Fibroblast of the aortic adventitia (primary cell): ENCODE measurements at regions not wholly inside any gene's neighbourhood (a gene's known extent, or its start where the extent isn't known, plus 50 kb on each side); places are given as distances from the start of the nearest gene placed in this dataset.

Experiments
- DNase-seq: peaks from one replicate; pipeline ENCODE4 v3.0.0-alpha.2; 2010; ENCODE audit warnings: low read depth
- H3K4me3 ChIP-seq: 2 replicates; pipeline ENCODE4 v1.5.1; 2011; ENCODE audit warnings: low read depth, mild to moderate bottlenecking, control low read depth, low read length, moderate library complexity
- TF ChIP-seq, protein P1 (sequence below): IDR thresholded peaks from 2 replicates; pipeline ENCODE4 v1.5.1; 2011; ENCODE audit warnings: mild to moderate bottlenecking, low read length, control low read depth, inconsistent platforms; ENCODE audit not compliant: insufficient read depth

DNA sequence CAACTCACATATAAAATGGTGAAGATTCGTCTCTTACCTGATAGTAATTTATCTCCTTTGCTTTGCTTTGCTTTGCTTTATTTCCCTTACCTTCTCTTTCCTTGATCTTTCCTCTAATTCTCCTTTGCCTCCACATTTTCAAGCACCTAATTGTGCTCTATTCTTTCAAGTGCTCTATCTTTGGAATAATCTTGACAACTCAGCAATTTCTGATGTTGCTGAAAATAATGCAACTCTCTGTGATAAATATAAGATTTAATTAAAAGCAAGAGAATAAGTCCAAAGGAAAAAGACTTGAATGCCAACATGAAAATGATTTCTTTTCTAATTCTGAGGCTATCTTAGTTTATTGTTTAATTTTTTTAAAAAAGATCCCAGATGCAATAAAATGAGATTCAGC lies 139.5 kb upstream of the SYT1 start:
- no peak for DNase-seq
- H3K4me3 ChIP-seq, result no peak overlapping the region
- TF ChIP-seq, protein P1, sequence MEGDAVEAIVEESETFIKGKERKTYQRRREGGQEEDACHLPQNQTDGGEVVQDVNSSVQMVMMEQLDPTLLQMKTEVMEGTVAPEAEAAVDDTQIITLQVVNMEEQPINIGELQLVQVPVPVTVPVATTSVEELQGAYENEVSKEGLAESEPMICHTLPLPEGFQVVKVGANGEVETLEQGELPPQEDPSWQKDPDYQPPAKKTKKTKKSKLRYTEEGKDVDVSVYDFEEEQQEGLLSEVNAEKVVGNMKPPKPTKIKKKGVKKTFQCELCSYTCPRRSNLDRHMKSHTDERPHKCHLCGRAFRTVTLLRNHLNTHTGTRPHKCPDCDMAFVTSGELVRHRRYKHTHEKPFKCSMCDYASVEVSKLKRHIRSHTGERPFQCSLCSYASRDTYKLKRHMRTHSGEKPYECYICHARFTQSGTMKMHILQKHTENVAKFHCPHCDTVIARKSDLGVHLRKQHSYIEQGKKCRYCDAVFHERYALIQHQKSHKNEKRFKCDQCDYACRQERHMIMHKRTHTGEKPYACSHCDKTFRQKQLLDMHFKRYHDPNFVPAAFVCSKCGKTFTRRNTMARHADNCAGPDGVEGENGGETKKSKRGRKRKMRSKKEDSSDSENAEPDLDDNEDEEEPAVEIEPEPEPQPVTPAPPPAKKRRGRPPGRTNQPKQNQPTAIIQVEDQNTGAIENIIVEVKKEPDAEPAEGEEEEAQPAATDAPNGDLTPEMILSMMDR, result no peak

DNA sequence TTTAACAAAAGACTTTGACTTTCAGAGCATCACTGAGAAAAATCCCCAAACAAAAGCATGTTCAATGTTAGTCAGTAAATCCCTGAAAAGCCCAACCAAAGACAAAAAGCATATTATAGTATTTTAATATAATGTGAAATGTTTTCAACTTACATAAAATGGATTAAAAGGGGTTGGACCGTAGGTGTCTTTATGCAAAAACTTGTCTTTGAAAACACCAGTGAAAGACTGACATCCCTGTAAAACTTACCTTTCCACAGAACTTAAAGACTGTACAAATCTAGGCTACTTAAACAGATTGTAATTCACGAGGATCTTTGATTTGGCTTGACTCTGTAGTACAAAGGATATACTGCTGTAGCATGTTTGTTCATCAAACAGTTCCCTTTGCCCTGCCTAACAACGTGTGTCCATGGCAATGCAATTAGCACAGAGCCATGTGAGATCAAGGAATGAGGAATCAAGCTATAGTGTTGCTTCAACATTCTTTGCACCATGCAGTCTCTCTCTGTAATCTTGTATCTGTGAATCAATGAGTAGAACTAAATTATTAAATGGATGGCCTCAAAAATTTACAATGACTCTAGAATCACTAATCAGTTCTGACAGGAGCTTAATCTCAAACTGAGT lies 138.5 kb upstream of the SYT1 start:
- no peak overlapping the region for H3K4me3 ChIP-seq
- TF ChIP-seq, protein P1, result no peak
- no peak for DNase-seq

DNA sequence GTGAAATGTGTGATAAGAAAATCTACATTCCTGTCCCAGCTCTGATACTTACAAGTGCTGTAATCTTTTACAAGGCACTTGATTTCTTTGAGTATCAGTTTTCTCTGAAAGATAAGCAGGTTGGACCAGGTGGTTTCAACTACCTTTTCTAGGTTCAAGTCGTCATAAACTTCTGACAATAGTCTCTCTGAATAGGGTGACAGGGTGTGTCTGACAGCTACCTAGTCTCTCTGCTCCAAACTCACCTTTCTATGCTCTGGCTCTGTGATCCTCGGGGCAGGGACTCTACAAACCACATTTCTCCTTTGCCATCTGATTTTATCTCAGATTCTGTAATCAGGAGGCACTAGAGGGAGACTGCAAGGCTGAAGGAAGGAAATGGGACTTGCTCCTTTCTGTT lies 137.7 kb upstream of the SYT1 start:
- TF ChIP-seq, protein P1, result no peak
- DNase-seq, result no peak

DNA sequence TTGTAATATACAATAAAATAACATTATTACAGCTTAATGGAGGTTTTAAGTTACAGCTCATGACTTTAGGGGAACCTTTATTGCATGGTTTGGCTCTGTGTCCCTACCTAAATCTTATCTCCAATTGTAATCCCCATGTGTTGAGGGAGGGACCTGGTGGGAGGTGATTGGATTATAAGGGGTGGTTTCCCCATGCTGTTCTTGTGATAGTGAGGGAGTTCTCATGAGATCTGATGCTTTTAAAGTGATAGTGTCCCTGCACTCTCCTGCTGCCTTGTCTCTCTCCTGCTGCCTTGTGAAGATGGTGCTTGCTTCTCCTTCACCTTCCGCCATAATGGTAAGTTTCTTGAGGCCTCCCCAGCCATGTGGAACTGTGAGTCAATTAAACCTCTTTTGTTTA lies 132.1 kb upstream of the SYT1 start:
- TF ChIP-seq, protein P1, result no peak
- H3K4me3 ChIP-seq, result no peak overlapping the region

More for the DNA sequence above, 137.7 kb upstream of the SYT1 start:
- H3K4me3 ChIP-seq, result no peak overlapping the region

DNA sequence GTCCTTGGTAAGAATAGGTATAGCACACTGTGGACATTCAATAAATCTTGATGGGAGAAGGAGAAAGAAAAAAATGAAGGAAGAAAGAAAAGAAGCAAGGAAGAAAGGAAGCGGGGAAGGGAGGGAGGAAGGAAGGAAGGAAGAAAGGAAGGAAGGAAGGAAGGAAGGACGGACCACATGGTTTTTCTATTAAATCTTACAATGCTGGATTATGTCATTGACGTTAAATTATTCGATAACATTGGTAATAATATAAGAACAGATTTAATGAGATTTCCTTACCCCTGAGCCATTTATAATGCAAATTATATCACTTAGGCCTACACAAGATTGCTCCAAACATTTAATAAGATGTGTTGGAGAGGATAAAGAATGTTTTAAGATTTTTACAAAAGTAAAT lies 124.9 kb upstream of the SYT1 start:
- TF ChIP-seq, protein P1, result no peak
- no peak for DNase-seq
- no peak overlapping the region for H3K4me3 ChIP-seq

More for the DNA sequence above, 132.1 kb upstream of the SYT1 start:
- no peak for DNase-seq

DNA sequence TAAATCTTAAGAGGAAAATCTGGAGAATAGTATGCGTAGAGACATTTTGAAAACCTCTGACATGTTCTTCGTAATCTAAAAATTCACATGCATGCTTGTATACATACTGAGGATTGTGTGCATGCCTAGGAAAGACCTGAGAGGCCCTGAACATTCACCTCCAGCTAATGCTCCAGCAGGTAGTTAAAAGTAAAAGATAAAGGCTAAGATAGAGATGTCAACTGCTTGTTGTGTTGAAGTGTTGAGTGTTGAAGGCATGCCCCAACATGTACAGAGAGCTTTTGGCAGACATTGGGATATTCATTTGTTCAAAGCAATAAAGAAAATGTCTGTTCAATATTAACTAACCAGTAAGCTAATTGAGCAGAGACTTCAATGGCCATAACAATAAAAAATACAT lies 118.6 kb upstream of the SYT1 start:
- no peak for DNase-seq
- H3K4me3 ChIP-seq, result no peak overlapping the region
- TF ChIP-seq, protein P1, result no peak

DNA sequence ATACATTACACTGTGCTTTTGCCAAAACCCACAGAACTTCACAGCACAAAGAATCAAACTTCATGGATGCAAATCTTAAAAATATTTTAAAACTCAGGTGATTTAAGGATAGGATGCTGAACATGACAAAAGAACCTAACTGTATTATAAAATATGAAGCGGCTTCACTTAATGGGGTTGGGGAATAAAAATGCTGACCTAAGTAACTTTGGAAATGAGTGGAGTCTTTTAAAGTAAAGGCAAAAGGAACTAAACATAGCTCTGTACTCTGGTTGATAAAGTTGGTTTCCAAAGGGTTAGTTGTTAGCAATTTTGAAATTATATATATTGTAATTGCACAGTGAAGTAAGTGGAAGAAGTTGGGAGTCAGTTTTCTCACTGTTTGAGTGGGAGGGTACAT lies 111.5 kb upstream of the SYT1 start:
- TF ChIP-seq, protein P1, result no peak
- H3K4me3 ChIP-seq, result no peak overlapping the region
- DNase-seq, result no peak
